ENCODE measurements at regions not wholly inside any gene's neighbourhood (a gene's known extent, or its start where the extent isn't known, plus 50 kb on each side); places are given as distances from the start of the nearest gene placed in this dataset.

DNA sequence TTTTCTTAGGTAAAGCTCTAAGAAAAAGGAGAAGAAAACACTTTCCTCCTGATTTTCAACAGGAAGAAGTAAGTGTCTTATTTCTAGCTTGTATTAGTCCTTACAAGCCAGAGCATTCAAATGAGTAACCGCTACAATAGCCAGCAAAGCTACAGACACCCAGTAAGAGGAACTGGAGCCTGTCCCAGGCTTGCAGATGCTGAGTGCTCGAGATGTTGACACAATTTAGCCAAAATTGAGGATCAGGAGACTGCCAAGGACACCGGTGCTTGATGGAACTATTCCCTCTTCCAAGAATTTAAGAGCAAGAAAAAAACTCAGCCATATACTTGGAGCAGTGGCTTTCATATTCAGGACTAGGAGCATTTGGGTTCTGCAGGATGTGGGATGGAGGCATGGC is 149.3 kb upstream of the DPP6 start:
- no peaks in the 10 kb centered on the region for H3K27me3 Mint-ChIP-seq
- no peaks in the 10 kb centered on the region for H3K36me3 Mint-ChIP-seq
- no peak for DNase-seq (ENCODE audit: extremely low spot score, unreplicated experiment)
- no peak for TF ChIP-seq CTCF (conservative IDR thresholded peaks at IDR 0.05)
- H3K4me3 Mint-ChIP-seq = no peak overlapping the region
- peaks cover 11% of the 10 kb centered on the region for H3K9me3 Mint-ChIP-seq
- no peak overlapping the region for H3K27ac Mint-ChIP-seq
- no peaks in the 10 kb centered on the region for H3K4me1 Mint-ChIP-seq (ENCODE audit: unreplicated experiment)

DNA sequence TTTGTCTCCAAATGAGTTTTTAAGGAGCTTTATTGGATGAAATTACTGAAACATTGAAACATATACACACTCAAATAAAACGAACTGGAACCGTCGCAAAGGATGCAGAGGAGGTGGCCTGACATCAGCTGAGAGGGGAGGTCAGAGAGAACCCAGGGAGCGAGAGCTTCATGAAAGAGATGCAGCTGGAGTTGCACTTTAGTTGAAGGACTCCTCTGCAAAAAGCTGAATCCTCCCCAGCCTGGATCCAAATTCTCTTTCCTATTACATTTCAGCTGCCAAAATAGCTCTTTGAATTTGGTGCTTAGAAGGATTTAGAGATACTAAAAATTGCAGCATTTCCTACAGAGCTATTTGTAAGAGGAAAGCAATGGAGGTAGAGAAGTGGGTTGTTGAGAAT is 140.0 kb upstream of the DPP6 start:
- no peak for DNase-seq (ENCODE audit: extremely low spot score, unreplicated experiment)
- Mint-ChIP-seq H3K27me3 (no peaks in the 10 kb centered on the region), H3K36me3 (no peaks in the 10 kb centered on the region), H3K9me3 (peaks cover 10% of the 10 kb centered on the region), H3K4me3 (no peak overlapping the region), H3K4me1 (ENCODE audit: unreplicated experiment) (no peaks in the 10 kb centered on the region), H3K27ac (no peak overlapping the region)
- TF ChIP-seq CTCF (conservative IDR thresholded peaks at IDR 0.05) = no peak

- Mint-ChIP-seq H3K27me3 (no peaks in the 10 kb centered on the region), H3K36me3 (no peaks in the 10 kb centered on the region), H3K4me1 (ENCODE audit: unreplicated experiment) (no peaks in the 10 kb centered on the region), H3K27ac (no peak overlapping the region), H3K9me3 (peaks cover 10% of the 10 kb centered on the region), H3K4me3 (no peak overlapping the region)
- TF ChIP-seq CTCF (conservative IDR thresholded peaks at IDR 0.05) = no peak
- DNase-seq (ENCODE audit: extremely low spot score, unreplicated experiment) = no peak
Observed at GRCh38 chr7:153920126-153920525, 132.1 kb upstream of the DPP6 start.

- Mint-ChIP-seq H3K27me3 (no peaks in the 10 kb centered on the region), H3K4me1 (ENCODE audit: unreplicated experiment) (no peaks in the 10 kb centered on the region), H3K9me3 (peaks cover 11% of the 10 kb centered on the region), H3K4me3 (no peak overlapping the region), H3K27ac (no peak overlapping the region), H3K36me3 (no peaks in the 10 kb centered on the region)
- no peak for DNase-seq (ENCODE audit: extremely low spot score, unreplicated experiment)
- TF ChIP-seq CTCF (conservative IDR thresholded peaks at IDR 0.05) = no peak
Observed at GRCh38 chr7:153920897-153921296, 131.3 kb upstream of the DPP6 start.

DNA sequence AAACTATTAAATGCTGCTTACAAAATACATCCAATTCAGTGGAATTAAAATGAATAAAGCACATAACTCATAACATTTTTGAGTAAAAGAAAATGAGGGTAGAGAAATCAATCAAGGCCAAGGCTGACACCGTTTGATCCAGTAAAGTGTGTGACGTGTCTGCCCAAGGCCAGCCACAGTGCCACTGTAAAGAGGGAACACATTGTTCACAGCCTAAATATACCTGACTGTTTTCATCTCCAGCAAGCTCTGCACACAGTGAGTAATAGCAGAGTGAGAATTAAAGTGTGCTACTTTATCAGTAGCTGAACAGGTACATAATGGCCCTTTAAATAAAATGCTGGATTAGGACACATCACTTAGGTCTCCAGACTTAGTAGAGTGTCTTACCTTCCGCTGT is 130.8 kb upstream of the DPP6 start:
- Mint-ChIP-seq H3K27me3 (no peaks in the 10 kb centered on the region), H3K9me3 (peaks cover 16% of the 10 kb centered on the region), H3K27ac (no peak overlapping the region), H3K4me1 (ENCODE audit: unreplicated experiment) (no peaks in the 10 kb centered on the region), H3K4me3 (no peak overlapping the region), H3K36me3 (no peaks in the 10 kb centered on the region)
- no peak for TF ChIP-seq CTCF (conservative IDR thresholded peaks at IDR 0.05)
- DNase-seq (ENCODE audit: extremely low spot score, unreplicated experiment) = no peak

DNA sequence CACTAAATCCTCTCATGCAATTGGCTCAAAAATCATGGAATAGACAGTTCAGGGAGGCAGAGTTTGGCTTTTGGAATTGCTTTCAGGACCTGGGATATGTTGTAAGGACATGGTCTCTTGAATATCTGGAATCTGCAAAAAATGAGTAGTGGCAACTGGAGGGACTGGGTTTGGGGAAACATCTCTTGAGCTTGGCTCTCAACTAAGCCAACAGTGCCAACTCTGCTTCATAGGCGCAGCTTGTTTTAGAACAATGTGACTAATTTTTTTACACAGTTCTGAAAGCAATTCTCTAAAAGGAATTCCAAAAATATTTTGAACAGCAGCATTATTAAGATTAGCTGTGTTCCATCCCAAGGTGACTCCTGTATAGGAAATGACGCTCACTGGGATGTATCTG is 121.5 kb upstream of the DPP6 start:
- Mint-ChIP-seq H3K27me3 (no peaks in the 10 kb centered on the region), H3K9me3 (peaks cover 27% of the 10 kb centered on the region), H3K4me1 (ENCODE audit: unreplicated experiment) (no peaks in the 10 kb centered on the region), H3K27ac (no peak overlapping the region), H3K4me3 (no peak overlapping the region), H3K36me3 (no peaks in the 10 kb centered on the region)
- no peak for TF ChIP-seq CTCF (conservative IDR thresholded peaks at IDR 0.05)
- no peak for DNase-seq (ENCODE audit: extremely low spot score, unreplicated experiment)
